Heart left ventricle (tissue), 13 donors: ENCODE measurements at regions not wholly inside any gene's neighbourhood (a gene's known extent, or its start where the extent isn't known, plus 50 kb on each side); places are given as distances from the start of the nearest gene placed in this dataset.

Experiments used
- CTCF ChIP-seq, 12 donors: fragments of 200-600 bp; sonication (generic) in 4 of 12; IDR thresholded peaks; one replicate each; pipeline versions ENCODE4 v1.5.0 to v1.8.0; 2018 to 2022; ENCODE audit warnings: antibody characterized with exemption in 12 of 12, mild to moderate bottlenecking in 5 of 12
- POLR2A ChIP-seq, 2 donors: fragments of 450-650 bp; IDR thresholded peaks; one replicate each; pipeline ENCODE4 v1.6.1; 2017; ENCODE audit warnings: antibody characterized with exemption in 2 of 2, mild to moderate bottlenecking in 2 of 2, moderate library complexity in 2 of 2
- donor health status: ischemic (EF 13 %, LVEDD 7.1; RV severe dilation, severe dysfunction).
- donor health status: DM: no; HTN: yes; CAD: no.
- donor health status: DM: no; HTN: no; CAD: no.
- donor health status: ischemic (EF 25% LVEDD 6.9; RV normal size, moderate dysfunction).
- donor health status: ischemic (EF 25% LVEDD 5.7; RV mildly dilated, moderate dysfunction).
- donor health status: ischemic (EF 35%, LVEDD 5.7; RV mildly dilated, moderate dysfunction).
- donor health status: nonischemic (EF 11% LVEDD 7.7; RV severe dilation, severe dysfunction).
- donor health status: DM: yes; HTN: yes; CAD: no.
- donor health status: PGD.
- donor health status: ischemic (EF 29% LVEDD 5.4; RV normal size, mild dysfunction).
- donor health status: nonischemic (EF 23%, LVEDD 6.1; RV moderate dilation, normal function).

- TF ChIP-seq CTCF (IDR thresholded peaks at IDR 0.05): no peak
- no peak for TF ChIP-seq POLR2A (IDR thresholded peaks at IDR 0.05)
Measured at GRCh38 chr17:71625330-71625729, 495.5 kb upstream of the SOX9 start.
